ENCODE measurements at regions not wholly inside any gene's neighbourhood (a gene's known extent, or its start where the extent isn't known, plus 50 kb on each side); places are given as distances from the start of the nearest gene placed in this dataset.

GRCh38 chr5:38008198-38008597, 168.4 kb upstream of the GDNF start:
- POLR2A ChIA-PET (ENCODE audit: unreplicated experiment) = interaction anchor here (0.7 kb wide), 1 partner anchor 210 kb away, joined by 4 read pairs; no protein-coding TSS in a partner anchor
- H3K9me2 ChIP-seq (ENCODE audit: insufficient read depth) = no peaks in the 10 kb centered on the region
- no peak for TF ChIP-seq EZH2 (IDR thresholded peaks at IDR 0.05; ENCODE audit: low read depth)
- no peaks in the 10 kb centered on the region for H3K4me1 ChIP-seq (replicated peaks; ENCODE audit: insufficient read depth)
- H4K20me1 ChIP-seq (ENCODE audit: insufficient read depth) = no peaks in the 10 kb centered on the region
- no peak overlapping the region for H3K4me3 ChIP-seq
- CTCF ChIA-PET = no interaction called here
- H3K4me2 ChIP-seq = no peak overlapping the region
- H3K27ac ChIP-seq = no peak overlapping the region
- H3K27me3 ChIP-seq (ENCODE audit: insufficient read depth, low read depth) = peaks cover 73% of the 10 kb centered on the region
- no peaks in the 10 kb centered on the region for H3F3A ChIP-seq (ENCODE audit: insufficient read depth, low read depth)
- H2AFZ ChIP-seq = no peak overlapping the region
- H3K79me2 ChIP-seq (ENCODE audit: low read depth) = no peaks in the 10 kb centered on the region
- H3K9me3 ChIP-seq (ENCODE audit: insufficient read depth, low read depth) = no peaks in the 10 kb centered on the region
- no peak for DNase-seq
- BruUV-seq (replicated peaks) = no TSS peak
- intact Hi-C loops (cut with micrococcal nuclease; ENCODE audit: unreplicated experiment) = no loop called here
- no peaks in the 10 kb centered on the region for H3K36me3 ChIP-seq (ENCODE audit: low read depth)

GRCh38 chr5:37999593-37999992, 159.8 kb upstream of the GDNF start:
- H3F3A ChIP-seq (ENCODE audit: insufficient read depth, low read depth) = no peaks in the 10 kb centered on the region
- no peak overlapping the region for H3K4me3 ChIP-seq
- H4K20me1 ChIP-seq (ENCODE audit: insufficient read depth) = no peaks in the 10 kb centered on the region
- BruUV-seq (replicated peaks) = no TSS peak
- intact Hi-C loops (cut with micrococcal nuclease; ENCODE audit: unreplicated experiment) = no loop called here
- H3K79me2 ChIP-seq (ENCODE audit: low read depth) = no peaks in the 10 kb centered on the region
- TF ChIP-seq EZH2 (IDR thresholded peaks at IDR 0.05; ENCODE audit: low read depth) = no peak
- TF ChIP-seq, protein P1, sequence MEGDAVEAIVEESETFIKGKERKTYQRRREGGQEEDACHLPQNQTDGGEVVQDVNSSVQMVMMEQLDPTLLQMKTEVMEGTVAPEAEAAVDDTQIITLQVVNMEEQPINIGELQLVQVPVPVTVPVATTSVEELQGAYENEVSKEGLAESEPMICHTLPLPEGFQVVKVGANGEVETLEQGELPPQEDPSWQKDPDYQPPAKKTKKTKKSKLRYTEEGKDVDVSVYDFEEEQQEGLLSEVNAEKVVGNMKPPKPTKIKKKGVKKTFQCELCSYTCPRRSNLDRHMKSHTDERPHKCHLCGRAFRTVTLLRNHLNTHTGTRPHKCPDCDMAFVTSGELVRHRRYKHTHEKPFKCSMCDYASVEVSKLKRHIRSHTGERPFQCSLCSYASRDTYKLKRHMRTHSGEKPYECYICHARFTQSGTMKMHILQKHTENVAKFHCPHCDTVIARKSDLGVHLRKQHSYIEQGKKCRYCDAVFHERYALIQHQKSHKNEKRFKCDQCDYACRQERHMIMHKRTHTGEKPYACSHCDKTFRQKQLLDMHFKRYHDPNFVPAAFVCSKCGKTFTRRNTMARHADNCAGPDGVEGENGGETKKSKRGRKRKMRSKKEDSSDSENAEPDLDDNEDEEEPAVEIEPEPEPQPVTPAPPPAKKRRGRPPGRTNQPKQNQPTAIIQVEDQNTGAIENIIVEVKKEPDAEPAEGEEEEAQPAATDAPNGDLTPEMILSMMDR (conservative IDR thresholded peaks at IDR 0.05) = no peak
- CTCF ChIA-PET = no interaction called here
- peaks cover 88% of the 10 kb centered on the region for H3K27me3 ChIP-seq (ENCODE audit: insufficient read depth, low read depth)
- H2AFZ ChIP-seq = no peak overlapping the region
- H3K27ac ChIP-seq = no peak overlapping the region
- no peaks in the 10 kb centered on the region for H3K9me3 ChIP-seq (ENCODE audit: insufficient read depth, low read depth)
- no peaks in the 10 kb centered on the region for H3K9me2 ChIP-seq (ENCODE audit: insufficient read depth)
- H3K36me3 ChIP-seq (ENCODE audit: low read depth) = no peaks in the 10 kb centered on the region
- DNase-seq = no peak
- no peak overlapping the region for H3K4me2 ChIP-seq
- POLR2A ChIA-PET (ENCODE audit: unreplicated experiment) = no interaction called here
- no peaks in the 10 kb centered on the region for H3K4me1 ChIP-seq (replicated peaks; ENCODE audit: insufficient read depth)

DNA sequence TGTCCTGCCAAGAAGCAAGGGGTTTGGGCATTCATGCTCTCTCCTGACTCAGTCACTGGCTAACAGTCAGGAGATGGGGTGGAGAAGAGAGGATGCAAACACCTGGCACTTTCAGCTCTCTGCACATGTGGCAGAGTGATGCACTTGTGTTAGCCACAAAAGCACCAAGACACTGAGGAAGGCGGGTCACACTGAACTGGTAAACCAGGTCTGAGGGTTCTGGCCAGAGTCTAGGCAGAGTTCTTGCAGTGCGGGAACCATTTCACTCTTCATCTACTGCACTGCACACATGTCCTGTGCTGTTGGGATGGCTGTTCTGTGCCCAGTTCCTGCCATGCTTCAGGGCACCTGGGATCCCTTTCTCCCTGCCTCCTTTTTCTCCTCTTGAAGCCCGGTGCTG, 157.1 kb upstream of the GDNF start:
- Histone ChIP-seq H3K27ac (no peak overlapping the region), H3K36me3 (ENCODE audit: low read depth) (no peaks in the 10 kb centered on the region), H3K79me2 (ENCODE audit: low read depth) (no peaks in the 10 kb centered on the region), H3K27me3 (ENCODE audit: insufficient read depth, low read depth) (peaks cover 64% of the 10 kb centered on the region), H4K20me1 (ENCODE audit: insufficient read depth) (no peaks in the 10 kb centered on the region), H3K9me3 (ENCODE audit: insufficient read depth, low read depth) (no peaks in the 10 kb centered on the region), H3K4me3 (no peak overlapping the region), H3F3A (ENCODE audit: insufficient read depth, low read depth) (no peaks in the 10 kb centered on the region), H3K9me2 (ENCODE audit: insufficient read depth) (no peaks in the 10 kb centered on the region), H3K4me2 (no peak overlapping the region), H3K4me1 (replicated peaks; ENCODE audit: insufficient read depth) (no peaks in the 10 kb centered on the region), H2AFZ (no peak overlapping the region)
- POLR2A ChIA-PET (ENCODE audit: unreplicated experiment) = no interaction called here
- CTCF ChIA-PET = no interaction called here
- DNase-seq = no peak
- BruUV-seq (replicated peaks) = no TSS peak
- intact Hi-C loops (cut with micrococcal nuclease; ENCODE audit: unreplicated experiment) = no loop called here
- TF ChIP-seq EZH2 (IDR thresholded peaks at IDR 0.05; ENCODE audit: low read depth) = no peak
- TF ChIP-seq, protein P1 (conservative IDR thresholded peaks at IDR 0.05) = no peak

DNA sequence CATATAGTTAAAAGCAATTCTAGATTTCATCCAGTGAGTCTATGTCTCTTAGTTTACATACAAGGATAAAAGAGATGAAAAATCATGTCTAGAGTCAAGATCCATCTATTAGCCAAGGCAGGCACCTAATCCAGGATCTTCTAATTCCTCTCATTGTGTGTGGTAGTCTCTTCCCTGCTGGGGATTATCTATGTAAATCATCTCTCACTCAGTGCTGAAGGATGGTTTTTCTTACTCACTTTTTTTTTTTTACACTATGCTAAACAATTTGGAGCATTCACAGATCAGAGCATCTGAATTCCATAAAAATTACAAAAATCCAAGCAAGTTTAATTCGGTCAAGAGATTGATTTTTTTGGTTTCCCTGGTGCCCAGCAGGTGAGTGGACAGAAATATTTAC, 154.9 kb upstream of the GDNF start:
- CTCF ChIA-PET = no interaction called here

More for the DNA sequence above, 154.9 kb upstream of the GDNF start:
- H3K27me3 ChIP-seq (ENCODE audit: insufficient read depth, low read depth) = peaks cover 45% of the 10 kb centered on the region
- no peaks in the 10 kb centered on the region for H3K79me2 ChIP-seq (ENCODE audit: low read depth)
- H3K4me1 ChIP-seq (replicated peaks; ENCODE audit: insufficient read depth) = no peaks in the 10 kb centered on the region
- no peak overlapping the region for H3K4me2 ChIP-seq
- no peak for DNase-seq
- POLR2A ChIA-PET (ENCODE audit: unreplicated experiment) = no interaction called here
- H4K20me1 ChIP-seq (ENCODE audit: insufficient read depth) = no peaks in the 10 kb centered on the region
- H3K4me3 ChIP-seq = no peak overlapping the region
- no peak overlapping the region for H2AFZ ChIP-seq
- no peaks in the 10 kb centered on the region for H3K36me3 ChIP-seq (ENCODE audit: low read depth)
- H3K9me2 ChIP-seq (ENCODE audit: insufficient read depth) = no peaks in the 10 kb centered on the region
- H3F3A ChIP-seq (ENCODE audit: insufficient read depth, low read depth) = no peaks in the 10 kb centered on the region
- TF ChIP-seq, protein P1 (conservative IDR thresholded peaks at IDR 0.05) = no peak
- TF ChIP-seq EZH2 (IDR thresholded peaks at IDR 0.05; ENCODE audit: low read depth) = no peak
- no peak overlapping the region for H3K27ac ChIP-seq
- intact Hi-C loops (cut with micrococcal nuclease; ENCODE audit: unreplicated experiment) = no loop called here
- H3K9me3 ChIP-seq (ENCODE audit: insufficient read depth, low read depth) = no peaks in the 10 kb centered on the region
- BruUV-seq (replicated peaks) = no TSS peak

All from PC-9 (cell line).